Mesodermal cell (in vitro differentiated cells): ENCODE measurements at regions not wholly inside any gene's neighbourhood (a gene's known extent, or its start where the extent isn't known, plus 50 kb on each side); places are given as distances from the start of the nearest gene placed in this dataset.
A peak's percentile ranks its signal among the peaks of the same experiment; 100 is the strongest.
"Not testable (repeated sequence)": the region's sequence is repeated elsewhere in the genome, so short reads cannot be mapped to it uniquely, and the experiment has no call there.

Source experiments
- H3K27ac ChIP-seq: 2 replicates; pipeline ENCODE4 v1.7.0; 2013; ENCODE audit warnings: mild to moderate bottlenecking, low read depth, low read length, moderate library complexity; ENCODE audit not compliant: severe bottlenecking
- H3K36me3 ChIP-seq: 2 replicates; pipeline ENCODE4 v1.7.1; 2013; ENCODE audit warnings: mild to moderate bottlenecking, low read length, moderate library complexity; ENCODE audit not compliant: control insufficient read depth, insufficient read depth
- H3K4me1 ChIP-seq: one replicate; pipeline ENCODE4 v1.7.1; 2013; ENCODE audit warnings: mild to moderate bottlenecking, low read length; ENCODE audit not compliant: insufficient read depth, control insufficient read depth, poor library complexity, severe bottlenecking
- H3K4me3 ChIP-seq: 2 replicates; pipeline ENCODE4 v1.7.0; 2013; ENCODE audit warnings: low read length, control low read depth, mild to moderate bottlenecking; ENCODE audit not compliant: insufficient read depth, poor library complexity, severe bottlenecking; ENCODE audit errors: extremely low read depth
- H3K9me3 ChIP-seq: 2 replicates; pipeline ENCODE4 v1.7.1; 2013; ENCODE audit warnings: mild to moderate bottlenecking, low read length, moderate library complexity; ENCODE audit not compliant: control insufficient read depth
- WGBS, 2 experiments: methylation state at CpG; one replicate each; pipeline ENCODE4 v1.1.5; 2013; ENCODE audit warnings: missing lambda C conversion rate in 2 of 2; ENCODE audit not compliant: insufficient coverage in 2 of 2; 5-methylcytosine and 5-hydroxymethylcytosine counted together

DNA sequence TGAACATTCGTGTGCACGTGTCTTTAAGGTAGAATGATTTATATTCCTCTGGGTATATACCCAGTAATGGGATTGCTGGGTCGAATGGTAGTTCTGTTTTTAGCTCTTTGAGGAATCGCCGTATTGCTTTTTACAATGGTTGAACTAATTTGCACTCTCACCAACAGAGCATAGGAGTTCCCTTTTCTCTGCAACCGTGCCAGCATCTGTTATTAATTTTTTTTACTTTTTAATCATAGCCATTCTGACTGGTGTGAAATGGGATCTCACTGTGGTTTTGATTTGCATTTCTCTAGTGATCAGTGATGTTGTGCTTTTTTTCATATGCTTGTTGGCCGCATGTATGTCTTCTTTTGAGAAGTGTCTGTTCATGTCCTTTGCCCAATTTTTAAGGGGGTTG lies 185.0 kb downstream of the PSMG1 start:
- not testable (repeated sequence) for H3K36me3 ChIP-seq, H3K9me3 ChIP-seq, H3K4me3 ChIP-seq, H3K27ac ChIP-seq, H3K4me1 ChIP-seq
- WGBS, 2 experiments, result 83 to 100% methylated on average over 1 of the region's 7 CpGs

DNA sequence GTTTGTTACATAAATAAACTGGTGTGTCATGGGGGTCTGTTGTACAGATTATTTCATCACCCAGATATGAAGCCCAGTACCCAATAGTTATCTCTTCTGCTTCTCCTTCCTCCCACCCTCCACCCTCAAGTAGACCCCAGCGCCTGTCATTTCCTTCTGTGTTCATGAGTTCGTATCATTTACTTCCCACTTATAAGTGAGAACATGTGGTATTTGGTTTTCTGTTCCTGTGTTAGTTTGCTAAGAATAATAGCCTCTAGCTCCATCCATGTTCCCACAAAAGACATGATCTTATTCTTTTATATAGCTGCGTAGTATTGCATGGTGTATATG lies 185.4 kb downstream of the PSMG1 start:
- not testable (repeated sequence) for H3K36me3 ChIP-seq, H3K9me3 ChIP-seq, H3K27ac ChIP-seq, H3K4me1 ChIP-seq, H3K4me3 ChIP-seq
- WGBS, 2 experiments, result no CpG with 5 or more reads among the region's 3 CpGs

DNA sequence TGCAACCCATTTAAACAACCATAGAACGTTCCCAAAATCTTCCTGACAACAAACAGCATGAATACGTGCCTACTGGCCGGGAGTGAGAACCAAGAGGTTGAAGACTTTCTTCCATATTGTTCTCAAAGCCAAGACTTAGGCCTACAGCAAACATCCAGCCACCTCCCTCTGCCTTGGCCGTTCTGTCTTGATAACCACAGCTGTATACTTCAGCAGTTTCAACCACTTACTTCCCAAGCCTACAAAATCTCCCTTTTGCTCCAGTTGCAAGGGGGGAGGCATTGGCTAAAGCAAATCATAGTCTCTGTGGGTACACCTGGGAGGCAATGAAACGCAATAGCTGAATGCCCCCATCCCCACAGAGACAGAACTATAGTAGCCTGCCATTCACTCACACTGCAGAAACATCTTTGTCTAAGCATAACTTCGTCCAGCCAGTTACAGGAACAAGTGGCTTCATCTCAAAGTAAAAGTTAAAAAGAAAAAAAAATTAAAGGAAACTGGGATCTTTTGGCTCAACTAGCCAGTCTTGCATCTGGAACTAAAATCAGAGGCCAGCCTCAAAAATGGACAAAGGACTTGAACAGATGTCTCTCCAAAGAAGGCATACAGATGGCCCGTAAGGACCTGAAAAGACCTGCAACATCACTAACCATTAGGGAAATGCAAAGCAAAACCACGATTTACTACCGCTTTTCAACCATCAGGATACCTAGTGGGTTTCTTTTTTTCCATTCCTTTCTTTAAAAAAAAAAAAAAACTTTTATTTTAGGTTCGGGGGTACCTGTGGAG lies 186.0 kb downstream of the PSMG1 start:
- Histone ChIP-seq H3K4me3 (no peak overlapping the region), H3K4me1 (no peaks in the 10 kb centered on the region), H3K36me3 (no peaks in the 10 kb centered on the region), H3K27ac (no peak overlapping the region), H3K9me3 (no peaks in the 10 kb centered on the region)
- 85 to 90% methylated on average over 4 to 5 of the region's 10 CpGs for WGBS, 2 experiments

DNA sequence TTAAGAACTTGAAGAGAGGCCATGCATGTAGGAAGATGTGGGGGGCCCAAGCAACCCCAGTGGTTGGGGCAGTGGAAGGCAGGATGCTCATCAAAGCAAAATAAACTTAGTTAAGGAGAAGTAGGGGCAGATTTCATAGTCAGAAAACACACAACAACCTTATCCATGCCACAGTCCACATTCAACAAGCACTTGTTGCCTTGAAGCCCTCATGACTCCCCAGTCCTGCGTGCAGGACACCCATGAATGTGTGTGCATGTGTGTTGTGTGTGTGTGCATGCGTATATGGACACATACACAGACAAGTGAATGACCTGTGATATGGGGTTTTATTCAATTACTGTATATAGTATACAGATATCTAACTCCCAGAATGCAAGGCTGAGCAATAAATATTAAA lies 186.9 kb downstream of the PSMG1 start:
- Histone ChIP-seq H3K9me3 (no peaks in the 10 kb centered on the region), H3K27ac (no peak overlapping the region), H3K36me3 (no peaks in the 10 kb centered on the region), H3K4me1 (no peaks in the 10 kb centered on the region), H3K4me3 (no peak overlapping the region)
- no CpG with 5 or more reads among the region's 2 CpGs for WGBS, 2 experiments

DNA sequence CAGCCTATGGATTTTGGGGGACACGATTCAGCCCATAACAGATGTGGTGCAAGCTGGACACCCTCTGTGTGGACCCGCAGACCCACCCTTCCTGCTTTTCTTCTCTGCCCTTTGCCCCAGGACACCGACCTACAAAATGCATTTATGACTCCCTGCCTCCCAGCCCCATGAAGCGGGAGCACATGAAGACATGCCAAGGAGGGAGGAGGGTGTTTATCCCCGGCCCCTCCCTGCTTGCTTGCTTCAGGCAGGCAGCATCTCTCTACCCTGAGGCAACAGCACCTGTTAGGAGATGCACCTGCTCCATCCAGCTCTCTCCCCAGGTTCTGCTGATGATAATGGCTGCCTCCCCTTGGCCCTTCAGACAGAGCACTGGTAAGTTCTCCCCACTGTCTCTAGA lies 187.5 kb downstream of the PSMG1 start:
- WGBS, 2 experiments, result 100% methylated on average over 1 to 2 of the region's 5 CpGs

DNA sequence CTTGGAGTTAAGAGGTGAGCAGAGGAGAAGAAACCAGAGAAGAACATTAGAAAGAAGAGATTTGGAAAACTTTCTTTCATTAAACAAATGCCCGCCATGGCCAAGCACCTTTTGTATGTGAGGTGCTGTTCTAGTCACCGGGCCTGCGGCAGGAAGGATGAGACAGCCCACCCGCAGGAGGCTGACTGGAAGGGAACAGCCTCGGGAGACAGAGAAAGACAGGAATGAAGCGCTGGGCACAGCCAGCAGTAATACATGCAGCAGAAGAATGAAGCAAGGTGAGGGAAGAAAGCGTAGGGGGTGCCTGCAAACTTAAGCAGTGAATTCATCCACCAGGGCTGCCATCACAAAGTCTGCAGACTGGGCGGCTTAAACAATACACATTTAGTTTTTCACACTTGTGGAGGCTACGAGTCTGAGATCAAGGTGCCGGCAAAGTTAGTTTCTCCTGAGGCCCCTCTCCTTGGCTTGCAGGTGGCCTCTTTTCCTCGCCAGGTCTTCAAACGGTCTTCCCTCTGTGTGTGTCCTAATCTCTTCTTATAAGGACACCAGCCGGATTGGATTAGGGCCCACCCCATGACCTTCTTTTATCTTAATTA lies 188.1 kb downstream of the PSMG1 start:
- Histone ChIP-seq H3K27ac (no peak overlapping the region), H3K9me3 (no peaks in the 10 kb centered on the region)
- WGBS, 2 experiments, result 83 to 85% methylated on average over 11 to 12 of the region's 13 CpGs

More for the DNA sequence above, 187.5 kb downstream of the PSMG1 start:
- H3K4me3 ChIP-seq, result no peak overlapping the region
- no peaks in the 10 kb centered on the region for H3K9me3 ChIP-seq
- H3K27ac ChIP-seq, result no peak overlapping the region
- no peaks in the 10 kb centered on the region for H3K4me1 ChIP-seq
- no peaks in the 10 kb centered on the region for H3K36me3 ChIP-seq

DNA sequence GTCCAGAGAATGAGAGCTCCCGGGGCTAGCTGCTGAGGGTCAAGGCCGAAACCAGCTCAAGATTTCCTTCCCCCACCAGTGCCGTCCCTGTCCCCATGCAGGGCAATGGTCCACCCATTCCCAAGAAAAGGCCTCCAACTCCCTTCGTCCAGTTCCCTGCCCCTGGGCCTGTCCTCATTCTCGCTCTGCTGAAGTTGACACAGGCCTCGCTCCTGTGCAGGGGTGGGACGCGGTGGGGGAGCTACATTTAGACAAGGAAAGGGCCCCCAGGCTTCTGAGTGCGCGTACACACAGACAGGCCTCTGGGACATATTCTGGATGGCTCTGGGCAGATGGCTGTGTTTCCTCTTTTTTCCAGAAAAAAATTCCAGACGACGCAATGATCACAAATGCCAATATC lies 188.3 kb downstream of the ETS2 start:
- no peak overlapping the region for H3K27ac ChIP-seq
- no peaks in the 10 kb centered on the region for H3K9me3 ChIP-seq
- no peaks in the 10 kb centered on the region for H3K36me3 ChIP-seq
- peaks cover 13% of the 10 kb centered on the region for H3K4me1 ChIP-seq
- no peak overlapping the region for H3K4me3 ChIP-seq
- 88 to 95% methylated on average over 8 to 9 of the region's 12 CpGs for WGBS, 2 experiments

More for the DNA sequence above, 188.1 kb downstream of the PSMG1 start:
- no peaks in the 10 kb centered on the region for H3K36me3 ChIP-seq
- H3K4me3 ChIP-seq, result no peak overlapping the region
- H3K4me1 ChIP-seq, result peaks cover 2% of the 10 kb centered on the region

DNA sequence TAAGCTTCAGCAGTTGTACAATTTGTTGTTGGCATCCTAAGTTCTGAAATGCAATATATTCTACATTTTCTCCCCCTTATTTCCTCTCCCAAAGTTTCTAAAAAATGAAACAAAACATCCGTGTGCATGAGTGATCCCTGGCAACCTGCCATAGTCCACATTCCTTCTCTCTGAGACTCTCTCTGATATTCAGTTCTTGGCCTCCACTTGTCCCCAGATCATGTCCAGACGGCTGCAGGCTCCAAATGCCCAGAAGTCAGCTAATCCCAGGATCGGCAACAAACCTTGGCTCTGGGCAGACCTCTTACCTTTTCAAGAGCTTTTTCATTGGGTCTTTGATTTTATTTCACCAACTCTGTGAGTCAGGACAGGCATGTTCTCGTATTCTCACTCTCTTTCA lies 187.8 kb downstream of the ETS2 start:
- Histone ChIP-seq H3K27ac (no peak overlapping the region), H3K9me3 (no peaks in the 10 kb centered on the region), H3K4me1 (peaks cover 14% of the 10 kb centered on the region), H3K4me3 (no peak overlapping the region), H3K36me3 (no peaks in the 10 kb centered on the region)
- 93% methylated on average over 3 to 4 of the region's 4 CpGs for WGBS, 2 experiments

DNA sequence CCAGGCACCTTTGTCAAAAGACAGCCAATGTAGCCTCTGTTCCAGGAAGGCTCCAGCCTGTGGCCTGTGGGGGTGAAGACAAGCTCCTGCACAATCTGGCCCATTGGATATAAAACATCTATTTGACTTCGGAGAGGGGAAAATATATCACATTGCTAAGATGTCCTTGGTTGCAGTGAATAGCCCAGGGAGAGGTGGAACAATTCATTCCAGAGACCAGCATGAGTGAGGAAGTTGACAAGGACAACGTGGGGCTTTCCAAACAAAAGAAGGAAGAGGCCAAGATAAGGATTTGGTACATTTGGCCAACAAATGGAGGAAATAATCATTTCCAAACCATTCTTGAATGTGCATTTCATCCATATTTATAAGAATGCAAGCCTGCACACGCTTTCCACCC lies 187.0 kb downstream of the ETS2 start:
- Histone ChIP-seq H3K27ac (no peak overlapping the region), H3K4me1 (peaks cover 18% of the 10 kb centered on the region), H3K9me3 (no peaks in the 10 kb centered on the region), H3K4me3 (no peak overlapping the region), H3K36me3 (no peaks in the 10 kb centered on the region)
- 83 to 94% methylated on average over 2 to 3 of the region's 3 CpGs for WGBS, 2 experiments

DNA sequence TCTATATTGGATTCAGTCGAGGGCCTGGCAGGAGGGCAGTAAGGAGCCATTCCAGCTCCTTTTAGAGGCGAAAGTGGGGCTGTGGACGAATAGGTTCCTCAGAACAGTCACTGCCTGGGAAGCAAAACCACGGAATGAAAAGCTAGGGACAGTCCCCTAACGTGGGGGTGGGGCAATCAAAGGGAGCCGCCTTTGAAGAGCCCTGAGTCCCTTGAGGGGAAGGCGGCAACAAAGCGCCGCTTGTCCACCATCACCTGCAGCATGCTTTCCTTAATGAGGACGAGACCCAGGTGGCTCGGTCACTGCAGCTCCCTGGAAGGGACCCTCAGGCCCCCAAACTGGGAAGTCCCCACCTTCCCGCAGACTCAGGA lies 184.7 kb downstream of the ETS2 start:
- 36 to 38% methylated on average over 9 to 11 of the region's 12 CpGs for WGBS, 2 experiments
- no peaks in the 10 kb centered on the region for H3K36me3 ChIP-seq
- no peak overlapping the region for H3K4me3 ChIP-seq
- peaks cover 25% of the 10 kb centered on the region for H3K4me1 ChIP-seq
- no peaks in the 10 kb centered on the region for H3K9me3 ChIP-seq
- H3K27ac ChIP-seq, result peak overlapping the region; percentile 60

DNA sequence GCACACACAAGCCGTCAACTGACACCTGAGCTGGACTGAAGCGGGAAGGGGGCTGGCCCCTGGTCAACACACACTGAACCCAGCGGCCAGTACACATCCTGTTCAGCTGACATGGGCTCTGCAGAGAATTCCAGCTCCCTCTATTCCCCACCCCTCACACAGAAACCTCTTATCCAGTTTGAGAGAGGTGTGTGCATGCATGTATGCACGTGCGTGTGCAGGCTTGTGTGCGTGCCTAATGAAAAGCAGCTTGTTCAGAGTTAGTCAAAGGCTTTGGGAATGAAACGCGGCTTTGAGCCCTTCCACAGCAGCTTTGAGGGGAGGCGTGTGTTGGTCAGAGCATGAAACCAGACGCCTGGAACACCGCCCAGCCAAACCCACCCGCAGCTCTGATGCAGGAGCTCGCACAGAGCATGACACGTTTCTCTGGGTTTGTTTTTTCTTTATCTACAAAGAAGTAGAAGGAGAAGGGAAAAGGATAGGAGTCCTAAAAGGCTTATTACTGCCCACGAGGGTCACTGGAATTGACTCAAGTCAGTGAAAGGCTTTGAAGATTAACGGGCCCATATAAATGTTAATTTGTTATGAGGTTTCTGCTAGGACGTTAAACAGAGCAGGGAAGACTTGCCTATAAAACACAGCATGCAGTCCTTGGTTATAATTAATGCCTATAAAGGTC lies 184.2 kb downstream of the ETS2 start:
- WGBS, 2 experiments, result 47 to 54% methylated on average over 12 to 15 of the region's 17 CpGs
- Histone ChIP-seq H3K36me3 (no peaks in the 10 kb centered on the region), H3K4me3 (no peak overlapping the region), H3K27ac (peak overlapping the region; percentile 60), H3K9me3 (no peaks in the 10 kb centered on the region), H3K4me1 (peaks cover 25% of the 10 kb centered on the region)
